GF-D8 (cell line): ENCODE measurements at regions not wholly inside any gene's neighbourhood (a gene's known extent, or its start where the extent isn't known, plus 50 kb on each side); places are given as distances from the start of the nearest gene placed in this dataset.
"Not testable (repeated sequence)": the region's sequence is repeated elsewhere in the genome, so short reads cannot be mapped to it uniquely, and the experiment has no call there.

ENCODE experiments used
- DNase-seq: peaks from one replicate; lab custom pipeline; 2025; lab: John Stamatoyannopoulos, UW

DNA sequence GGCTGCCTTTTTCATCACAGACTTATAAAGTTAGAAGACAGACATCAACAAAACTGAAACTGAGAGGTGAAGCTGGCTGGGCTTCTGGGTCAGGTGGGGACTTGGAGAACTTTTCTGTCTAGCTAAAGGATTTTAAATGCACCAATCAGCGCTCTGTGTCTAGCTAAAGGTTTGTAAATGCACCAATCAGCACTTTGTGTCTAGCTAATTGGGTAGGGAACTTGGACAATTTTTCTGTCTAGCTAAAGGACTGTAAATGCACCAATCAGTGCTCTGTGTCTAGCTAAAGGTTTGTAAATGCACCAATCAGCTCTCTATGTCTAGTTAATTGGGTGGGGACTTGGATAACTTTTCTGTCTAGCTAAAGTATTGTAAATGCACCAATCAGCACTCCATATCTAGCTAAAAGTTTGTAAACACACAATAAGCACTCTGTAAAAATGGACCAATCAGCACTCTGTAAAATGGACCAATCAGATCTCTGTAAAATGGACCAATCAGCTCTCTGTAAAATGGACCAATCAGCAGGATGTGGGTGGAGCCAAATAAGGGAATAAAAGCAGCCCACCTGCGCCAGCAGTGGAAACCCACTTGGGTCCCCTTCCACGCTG, 710.3 kb upstream of the INTU start:
- DNase-seq = not testable (repeated sequence)

DNA sequence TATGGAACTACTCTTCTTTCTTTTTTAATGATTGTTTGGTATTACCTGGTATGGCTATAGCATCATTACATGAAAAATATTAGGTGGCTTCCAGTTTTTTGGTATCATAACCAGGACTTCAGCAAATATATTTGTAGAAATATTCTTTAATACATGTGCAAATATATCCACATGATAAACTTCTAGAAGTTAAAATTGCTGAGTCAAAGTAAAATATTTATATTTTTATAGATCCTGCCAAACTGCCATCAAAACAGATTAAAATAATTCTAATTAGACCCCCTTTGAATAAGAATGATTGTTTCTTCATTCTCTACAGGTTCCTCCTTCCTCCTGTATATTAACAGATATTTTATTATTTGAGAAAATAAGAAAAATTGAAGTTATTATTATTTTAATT, 708.5 kb upstream of the INTU start:
- no peak for DNase-seq

DNA sequence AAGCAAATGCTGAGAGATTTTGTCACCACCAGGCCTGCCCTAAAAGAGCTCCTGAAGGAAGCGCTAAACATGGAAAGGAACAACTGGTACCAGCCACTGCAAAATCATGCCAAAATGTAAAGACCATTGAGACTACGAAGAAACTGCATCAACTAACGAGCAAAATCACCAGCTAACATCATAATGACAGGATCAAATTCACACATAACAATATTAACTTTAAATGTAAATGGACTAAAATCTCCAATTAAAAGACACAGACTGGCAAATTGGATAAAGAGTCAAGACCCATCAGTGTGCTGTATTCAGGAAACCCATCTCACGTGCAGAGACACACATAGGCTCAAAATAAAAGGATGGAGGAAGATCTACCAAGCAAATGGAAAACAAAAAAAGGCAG, 702.7 kb upstream of the INTU start:
- DNase-seq = not testable (repeated sequence)

DNA sequence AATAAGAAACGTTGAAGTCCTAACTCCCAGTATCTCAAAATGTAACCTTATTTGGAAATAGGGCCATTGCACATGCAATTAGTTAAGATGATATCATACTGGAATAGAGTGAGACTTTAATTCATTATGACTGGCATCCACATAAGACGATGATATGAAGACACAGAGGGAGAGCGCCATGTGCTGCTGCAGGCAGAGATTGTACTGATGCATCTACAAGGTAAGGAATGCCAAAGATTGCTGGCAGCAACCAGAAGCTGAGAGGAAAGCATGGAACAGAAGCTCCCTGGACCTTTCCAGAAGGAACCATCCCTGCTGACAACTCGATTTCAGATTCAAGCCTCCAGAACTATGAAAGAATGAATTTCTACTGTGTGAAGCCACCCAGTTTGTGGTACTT, 697.0 kb upstream of the INTU start:
- no peak for DNase-seq

DNA sequence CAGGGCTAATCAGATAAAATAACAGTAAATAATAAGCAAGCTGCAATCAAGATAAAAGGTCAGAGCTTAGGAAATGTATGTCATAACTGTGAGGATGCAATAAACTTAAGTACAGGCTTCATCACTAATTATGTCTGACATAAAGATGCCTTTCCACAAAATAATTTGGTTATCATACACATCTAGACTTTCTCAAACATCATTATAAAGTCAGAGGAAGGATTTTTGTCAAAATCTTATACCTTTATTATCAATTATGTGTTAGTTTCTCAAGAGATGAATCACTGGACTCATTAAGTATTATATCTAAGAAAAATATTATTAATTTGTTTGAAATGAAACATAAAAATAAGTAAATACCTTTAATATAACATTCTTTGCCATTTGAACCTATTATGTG, 695.4 kb upstream of the INTU start:
- DNase-seq = no peak

DNA sequence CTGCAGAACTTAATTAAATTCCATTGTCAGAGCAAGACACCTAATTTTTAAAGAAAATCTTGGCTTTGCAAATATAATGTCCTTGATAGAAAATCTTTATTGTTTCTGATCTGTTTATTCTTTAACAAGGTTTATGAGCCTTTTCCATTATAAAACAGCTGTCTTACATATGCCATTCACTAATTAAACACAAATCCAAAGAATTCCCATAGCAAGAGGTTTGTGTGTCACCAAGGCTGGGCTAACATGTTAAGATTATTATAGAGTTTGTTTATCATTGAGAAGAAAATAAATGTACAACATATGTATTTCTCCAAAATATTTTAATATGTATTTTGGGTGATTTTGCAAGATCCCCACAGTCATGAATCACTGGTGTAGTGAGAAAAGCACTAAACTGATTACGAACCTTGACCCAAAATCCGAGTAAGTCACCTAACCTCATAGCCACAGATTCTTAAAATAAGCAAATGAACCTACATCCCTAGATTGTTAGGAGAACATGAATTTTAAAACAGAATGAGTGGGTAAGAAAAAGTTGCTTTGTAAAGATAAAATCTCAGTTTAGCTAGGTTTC, 694.8 kb upstream of the INTU start:
- DNase-seq = no peak

DNA sequence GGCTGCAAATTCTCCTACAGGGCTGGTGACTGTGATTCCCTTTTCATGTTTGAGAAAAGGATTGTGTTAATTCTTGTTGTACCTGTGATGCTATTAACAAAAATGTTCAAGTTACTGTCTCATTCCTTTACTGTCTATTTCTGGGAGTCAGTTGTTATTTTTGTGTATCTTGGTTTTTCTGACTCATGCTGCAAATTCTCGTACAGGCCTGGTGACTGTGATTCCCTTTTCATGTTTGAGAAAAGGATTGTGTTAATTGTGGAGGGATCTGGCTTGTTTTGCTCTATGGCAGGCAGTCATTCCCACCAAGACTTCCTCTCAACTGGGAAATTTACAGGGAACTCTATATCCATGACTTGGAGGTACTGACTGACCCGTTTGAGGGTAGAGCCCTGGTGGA, 693.4 kb upstream of the INTU start:
- DNase-seq = no peak

DNA sequence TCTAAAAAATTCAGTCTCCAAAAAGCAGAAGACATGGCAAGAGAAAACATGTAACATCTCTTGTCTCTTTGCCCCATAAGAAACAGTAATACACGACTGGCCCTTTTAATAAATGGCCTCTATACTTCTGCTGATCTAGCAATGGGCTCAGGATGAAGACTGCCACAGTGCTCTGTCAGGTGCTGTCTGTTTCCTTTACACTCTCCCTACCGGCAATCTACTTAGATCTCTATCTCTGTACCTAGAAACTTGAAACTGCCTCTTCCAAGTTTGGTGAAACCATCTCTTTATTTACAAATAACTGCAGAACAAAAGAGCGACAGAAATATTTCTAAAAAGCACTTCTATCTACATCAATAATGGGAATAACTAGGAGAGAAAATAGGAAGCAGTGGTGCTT, 685.2 kb upstream of the INTU start:
- no peak for DNase-seq

DNA sequence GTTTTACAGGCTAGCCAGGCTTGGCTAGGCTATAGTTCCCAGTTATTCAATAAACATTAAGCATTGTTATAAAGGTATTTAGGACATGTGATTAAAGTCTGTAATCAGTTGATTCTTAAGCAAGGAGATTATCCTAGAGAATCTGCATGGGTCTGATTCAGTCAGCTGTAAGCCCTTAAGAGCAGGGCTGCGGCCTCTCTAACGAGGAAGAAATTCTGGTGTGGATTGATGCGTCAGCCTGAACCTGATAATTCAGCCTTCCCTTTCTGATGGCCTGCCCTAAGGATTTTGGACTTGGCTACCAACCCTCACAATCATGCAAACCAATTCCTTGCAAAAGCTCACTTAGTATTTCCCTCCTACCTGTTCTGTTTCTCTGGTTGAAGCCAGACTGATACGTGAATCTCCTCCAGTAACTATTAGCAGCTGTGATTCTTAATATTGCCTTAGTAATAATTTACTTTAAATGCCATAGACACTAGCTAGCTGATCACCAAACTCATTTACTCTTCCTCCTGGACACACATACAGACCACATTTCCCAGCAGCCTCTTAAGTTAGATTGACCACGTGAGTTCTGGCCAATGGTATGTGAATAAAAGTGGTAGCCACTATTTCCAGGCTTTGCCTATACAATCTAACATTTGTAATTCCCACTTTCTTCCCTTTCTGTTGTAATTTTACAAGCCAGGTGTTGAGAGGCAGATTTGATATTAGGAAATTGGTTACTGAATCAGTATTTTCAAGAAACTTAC, 678.0 kb upstream of the INTU start:
- no peak for DNase-seq

DNA sequence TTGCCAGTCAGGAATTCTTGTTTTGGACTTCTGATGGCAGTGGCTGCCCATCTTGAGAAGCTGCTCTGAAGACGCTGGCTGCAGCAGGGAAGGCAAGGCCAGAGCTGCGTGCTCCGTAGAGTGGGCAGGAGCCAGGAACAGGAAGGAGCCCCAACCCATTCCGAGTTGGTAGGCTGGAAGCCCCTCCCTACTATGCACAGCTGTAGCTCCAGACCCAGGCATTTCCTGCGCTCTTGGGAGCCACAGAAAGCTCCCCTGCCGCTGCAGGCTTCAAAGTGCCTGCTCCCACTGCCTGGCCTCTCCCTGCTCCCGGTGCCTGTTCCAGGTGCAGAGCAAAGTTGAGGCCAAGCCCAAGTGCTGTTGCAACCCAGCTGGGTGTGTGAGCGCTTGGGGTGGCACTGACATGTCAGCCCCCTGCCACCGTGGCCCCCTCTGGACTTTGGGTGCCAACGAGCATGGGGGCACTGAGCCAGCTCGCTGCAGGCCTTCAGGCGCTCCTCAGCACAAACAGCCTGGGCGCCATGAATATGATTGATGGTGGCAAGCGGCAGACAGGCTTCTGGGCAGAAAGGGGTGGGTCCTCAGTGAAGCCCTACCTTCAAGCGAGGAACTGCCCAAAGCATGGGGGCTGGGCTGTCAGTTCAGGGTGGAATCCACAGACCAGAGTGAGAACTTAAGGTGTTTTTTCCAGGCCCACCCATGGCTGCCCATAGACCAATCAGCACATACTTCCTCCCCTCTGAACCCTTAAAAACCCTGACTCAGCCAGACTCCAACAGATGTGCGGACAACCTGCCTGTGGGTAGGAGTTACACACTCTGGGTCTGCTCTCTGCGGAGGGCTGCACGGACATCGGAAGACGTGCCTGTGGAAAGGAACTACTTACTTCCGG, 677.2 kb upstream of the INTU start:
- no peak for DNase-seq

DNA sequence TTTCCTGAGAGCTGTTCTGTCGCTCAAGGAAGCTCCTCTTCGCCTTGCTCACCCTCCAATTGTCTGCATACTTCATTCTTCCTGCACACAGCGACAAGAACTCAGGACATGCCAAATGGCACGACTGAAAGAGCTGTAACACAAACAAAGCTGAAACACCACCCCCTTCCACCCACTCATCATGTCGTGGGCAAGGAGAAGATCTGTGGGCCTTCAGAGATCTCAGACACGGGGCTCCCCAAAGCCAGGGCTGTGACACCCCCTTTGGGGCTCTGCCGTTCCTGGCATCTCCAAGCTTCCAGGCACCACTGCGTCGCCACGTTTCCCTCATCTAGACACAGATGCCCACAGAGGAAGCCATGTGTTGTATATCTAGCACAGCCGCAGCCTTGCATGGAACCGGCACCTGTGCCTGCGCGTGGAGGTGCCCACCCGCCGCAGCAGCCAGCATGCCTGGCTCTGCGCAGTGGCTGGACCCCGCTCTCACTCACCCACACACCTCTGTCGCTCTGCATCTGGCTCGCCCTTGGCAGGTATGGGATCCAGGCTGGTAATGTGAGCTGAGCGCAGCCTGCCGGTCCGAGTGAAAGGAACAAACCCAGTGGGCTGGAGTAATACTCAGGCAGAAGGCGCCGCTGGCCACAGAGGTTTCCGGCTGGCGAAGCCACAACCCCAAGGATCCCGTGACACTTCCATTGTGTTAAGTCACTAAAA, 676.4 kb upstream of the INTU start:
- DNase-seq = no peak

DNA sequence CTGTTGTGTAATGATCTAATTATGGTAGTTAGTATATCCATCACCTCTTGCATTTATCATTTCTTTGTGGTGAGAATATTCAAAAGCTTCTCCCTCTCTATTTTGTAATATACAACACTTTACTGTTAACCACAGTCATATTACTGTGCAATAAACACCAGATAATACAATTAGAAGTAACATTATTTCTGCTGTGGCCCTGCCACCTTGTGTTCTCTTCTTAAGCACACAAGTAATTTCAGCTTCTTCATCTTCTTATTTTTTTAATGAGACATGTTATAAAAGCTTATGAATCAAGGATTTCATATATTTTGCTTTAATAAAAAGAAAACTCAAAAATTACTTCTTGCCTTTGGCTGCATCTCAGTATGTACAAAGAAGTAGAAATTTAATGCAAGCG, 675.2 kb upstream of the INTU start:
- no peak for DNase-seq

DNA sequence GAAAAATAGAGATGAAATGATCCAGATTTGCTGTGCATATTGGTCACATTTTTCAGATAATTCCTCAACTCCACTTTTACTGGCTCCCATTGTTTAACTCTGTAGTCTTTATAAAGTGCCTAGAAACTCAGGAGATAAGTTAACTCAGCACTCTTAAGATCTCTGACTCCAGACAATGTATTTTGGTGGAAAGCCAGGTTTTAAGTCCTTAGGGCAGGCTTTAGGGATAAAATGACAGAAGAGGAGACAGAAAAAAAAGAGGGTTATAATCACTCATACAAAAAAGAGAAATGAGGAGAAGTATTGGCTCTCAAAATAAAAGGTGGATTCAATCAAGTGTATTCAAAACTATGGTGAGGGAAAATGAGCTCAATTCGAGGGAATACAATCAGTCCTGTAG, 674.8 kb upstream of the INTU start:
- no peak for DNase-seq

DNA sequence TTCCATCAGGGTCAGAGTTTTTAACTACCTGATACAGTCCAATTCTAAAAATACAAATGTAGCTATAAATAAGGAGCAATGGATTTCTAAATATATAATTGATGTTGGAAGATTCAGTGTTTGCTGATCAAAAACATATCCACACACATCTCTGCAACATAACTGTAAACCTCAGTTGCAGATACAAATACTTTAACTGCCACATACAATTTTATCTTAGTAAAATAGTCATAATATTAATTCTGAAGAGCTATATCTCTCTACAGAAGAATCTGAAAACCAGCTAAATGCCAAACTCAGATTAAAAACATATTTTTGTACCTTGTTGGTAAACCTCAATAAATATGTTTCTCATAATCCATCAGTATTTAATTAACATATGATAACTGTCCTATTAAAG, 674.3 kb upstream of the INTU start:
- no peak for DNase-seq

DNA sequence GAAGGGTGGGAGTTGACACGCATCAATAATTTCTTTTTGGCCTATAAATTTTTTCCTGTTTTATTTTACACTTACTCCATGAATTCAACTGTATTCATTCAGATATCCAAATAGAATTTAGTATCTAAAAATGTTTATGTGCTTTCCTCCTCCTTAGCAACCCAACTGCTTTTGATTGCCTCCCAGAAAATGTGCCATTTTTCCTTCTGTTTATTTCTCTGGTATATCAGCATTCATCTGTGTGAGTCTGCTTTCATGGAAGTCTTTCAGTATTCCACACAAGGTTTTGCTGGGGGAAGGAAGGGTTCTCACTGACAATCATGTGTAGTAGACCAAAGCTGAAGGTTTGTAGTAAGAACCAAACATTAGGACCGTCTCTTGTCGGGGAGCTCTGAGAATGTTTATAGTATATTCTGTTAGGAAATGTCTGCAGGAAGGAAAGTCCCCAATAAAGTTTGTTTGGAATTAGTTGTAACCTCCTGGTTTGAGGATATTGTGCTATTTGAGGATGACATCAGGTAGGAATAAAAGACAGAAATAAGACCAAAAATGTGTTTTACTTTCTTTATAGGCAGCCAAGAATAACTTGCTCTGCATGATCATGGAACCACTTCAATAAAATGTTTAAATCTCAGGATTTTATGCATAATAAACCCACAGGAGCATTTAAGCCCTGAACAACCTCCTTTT, 673.6 kb upstream of the INTU start:
- no peak for DNase-seq

DNA sequence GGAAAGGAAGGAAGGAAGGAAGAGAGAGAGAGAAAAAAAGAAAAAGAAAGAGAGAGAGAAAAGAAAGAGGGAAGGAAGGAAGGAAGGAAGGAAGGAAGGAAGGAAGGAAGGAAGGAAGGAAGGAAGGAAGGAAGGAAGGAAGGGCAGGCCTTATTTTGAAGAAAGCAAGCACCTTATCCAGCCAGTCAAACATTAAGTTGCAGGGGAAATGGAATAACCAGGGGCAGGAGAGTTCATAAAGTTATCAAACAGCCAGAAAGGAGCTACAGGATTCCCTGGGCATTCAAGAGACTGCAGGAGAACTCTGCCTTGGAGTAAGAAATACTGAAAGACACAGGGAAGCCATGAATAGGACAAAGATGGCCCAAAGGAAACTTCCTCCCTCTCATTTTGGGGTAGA, 672.0 kb upstream of the INTU start:
- DNase-seq = no peak

DNA sequence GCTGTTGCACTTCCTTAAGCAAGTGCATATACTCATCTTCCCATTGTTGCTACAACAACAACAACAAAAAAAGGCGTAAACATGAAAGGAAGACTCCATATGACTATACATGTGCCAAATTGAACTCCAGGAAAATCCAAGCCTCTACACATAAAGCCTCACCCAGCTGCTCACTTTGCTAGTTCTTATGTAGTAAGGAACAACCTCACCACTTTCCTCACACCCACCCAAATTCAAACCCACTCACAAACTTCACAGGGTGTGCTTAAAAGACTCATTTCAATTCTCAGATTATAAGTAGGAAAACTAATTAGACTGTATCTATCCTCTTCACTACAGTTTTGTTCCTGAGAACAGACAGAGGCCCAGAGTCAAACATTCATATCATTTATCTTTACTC, 671.1 kb upstream of the INTU start:
- no peak for DNase-seq

DNA sequence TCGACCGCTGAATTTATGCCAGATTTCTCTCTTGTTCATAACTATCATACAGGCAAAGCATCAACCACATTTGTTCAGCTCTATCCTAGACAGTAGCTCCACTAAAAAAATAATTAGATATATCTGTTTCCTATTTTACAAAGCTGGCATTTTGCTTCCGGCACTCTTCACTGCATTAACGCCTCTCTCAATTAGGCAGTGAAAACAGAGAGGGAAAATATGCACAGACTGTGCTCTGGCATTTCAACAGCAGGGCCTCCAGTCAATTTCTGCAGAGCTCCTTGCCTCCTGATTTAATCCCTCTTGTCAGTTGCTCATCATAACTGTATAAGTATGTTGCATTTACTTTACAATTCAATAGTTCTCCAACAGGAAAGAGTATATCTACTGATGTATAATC, 666.9 kb upstream of the INTU start:
- no peak for DNase-seq

DNA sequence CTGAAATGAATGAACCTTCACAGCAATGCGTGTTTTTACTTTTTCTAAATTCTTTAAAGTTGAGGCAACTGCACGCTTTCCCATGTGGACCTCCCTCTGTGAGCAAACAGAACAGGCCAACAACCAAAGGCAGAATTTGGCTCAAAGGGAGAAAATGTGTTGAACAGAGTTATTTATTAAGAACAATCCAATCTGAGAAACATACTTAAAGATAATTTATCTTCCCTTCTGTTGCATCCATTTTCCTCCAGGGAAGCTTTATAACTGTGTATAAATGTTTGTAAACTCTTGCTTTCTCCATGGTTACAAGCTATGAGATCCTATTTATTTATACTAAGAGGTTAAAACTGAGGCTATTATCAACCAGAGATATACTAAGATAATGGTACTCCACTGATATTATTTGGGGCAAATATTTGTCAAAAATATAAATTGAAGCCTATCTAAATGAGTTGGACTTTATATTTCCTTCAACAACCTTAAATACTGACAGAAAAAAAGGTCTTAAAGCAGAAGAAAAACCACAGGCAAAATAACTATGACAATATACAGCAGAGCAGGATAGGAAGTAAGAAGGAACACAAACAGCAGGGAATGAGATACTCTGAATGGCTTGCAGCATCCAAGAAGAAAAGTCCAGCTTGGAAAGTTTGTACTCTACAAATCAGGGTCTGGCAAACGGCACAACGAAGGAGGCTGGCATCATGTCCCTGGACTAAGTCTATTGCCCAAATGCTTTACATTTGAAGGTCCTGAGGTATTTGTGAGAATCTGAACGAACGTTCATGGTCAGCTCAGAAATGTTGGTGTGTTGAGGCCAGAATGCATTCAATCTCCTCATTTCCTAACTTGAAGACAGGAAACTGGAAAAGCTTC, 663.2 kb upstream of the INTU start:
- DNase-seq = no peak

DNA sequence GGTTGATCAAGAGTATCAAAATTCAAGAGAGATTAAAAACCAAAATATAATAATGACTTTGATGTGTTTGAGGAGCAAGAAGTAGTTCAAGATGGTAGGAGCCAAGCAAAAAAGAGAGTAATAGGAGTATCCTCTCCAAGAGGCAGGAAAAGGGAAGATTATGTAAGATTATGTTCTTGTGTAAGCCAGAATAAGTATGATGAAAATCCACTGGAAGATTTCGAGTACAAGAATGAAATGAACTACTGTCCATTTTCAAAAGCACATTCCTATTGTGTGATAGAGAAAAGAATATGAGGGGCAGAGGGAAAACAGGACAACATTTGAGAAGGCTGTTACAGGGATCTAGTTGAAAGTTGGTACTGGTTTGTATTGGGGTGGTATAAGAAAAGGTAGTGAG, 659.6 kb upstream of the INTU start:
- no peak for DNase-seq
